Activated gamma-delta T cell treated with Interleukin-2 at 50 U/mL for 16 hours (primary cell): ENCODE measurements at regions not wholly inside any gene's neighbourhood (a gene's known extent, or its start where the extent isn't known, plus 50 kb on each side); places are given as distances from the start of the nearest gene placed in this dataset.

Experiments used
- DNase-seq: peaks from one replicate; pipeline ENCODE4 v3.0.0-alpha.2; 2020

- DNase-seq: no peak
Observed at GRCh38 chr14:97457575-97458085, 660.4 kb downstream of the VRK1 start.

- no peak for DNase-seq
Observed at GRCh38 chr14:97458255-97458654, 661.1 kb downstream of the VRK1 start.

DNA sequence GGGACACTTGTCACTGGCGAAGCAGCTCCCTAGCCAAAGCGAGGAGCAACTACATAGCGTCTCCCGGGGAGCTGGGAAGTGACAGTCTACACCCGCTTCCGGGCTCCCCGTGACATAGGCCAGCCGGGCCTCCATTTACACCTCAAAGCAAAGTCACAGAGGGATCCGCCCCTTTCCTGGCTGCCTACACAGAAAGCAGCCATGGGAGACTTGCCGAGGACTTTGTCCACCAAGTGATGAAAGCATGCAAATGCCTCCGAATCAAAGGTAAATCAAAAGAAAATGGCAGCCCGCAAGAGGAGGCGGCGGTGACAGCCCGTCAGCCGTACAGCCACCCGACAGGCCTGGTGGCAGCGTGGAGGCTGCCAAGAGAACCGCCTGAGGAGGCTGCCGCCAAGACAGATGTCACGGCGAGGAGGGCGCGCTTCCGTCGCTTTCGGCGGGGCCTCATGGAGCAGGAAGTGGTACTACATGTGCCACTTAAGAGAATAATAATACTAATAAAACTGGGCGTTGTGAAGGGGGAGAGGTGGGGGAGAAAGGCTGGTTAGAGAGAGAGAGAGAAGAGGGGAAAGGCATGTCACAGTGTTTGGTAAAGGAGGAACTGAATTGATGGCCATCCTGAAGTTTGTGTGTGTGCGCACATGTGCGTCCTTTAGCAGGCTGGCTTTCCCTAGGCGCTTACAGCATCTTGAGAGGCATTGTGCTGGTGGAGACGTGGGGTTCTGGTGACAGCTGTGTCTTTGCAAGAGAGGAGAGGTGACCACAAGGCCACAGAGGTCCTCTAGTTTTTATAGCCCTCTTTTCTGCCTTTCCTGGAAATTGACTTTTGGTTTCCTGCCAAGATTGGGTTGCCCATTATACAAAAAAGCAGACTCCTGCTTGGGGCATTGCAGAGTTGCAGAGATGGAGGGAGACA is 661.7 kb downstream of the VRK1 start:
- peak; percentile 77 for DNase-seq

- no peak for DNase-seq
Observed at GRCh38 chr14:97462081-97462480, 664.9 kb downstream of the VRK1 start.

DNA sequence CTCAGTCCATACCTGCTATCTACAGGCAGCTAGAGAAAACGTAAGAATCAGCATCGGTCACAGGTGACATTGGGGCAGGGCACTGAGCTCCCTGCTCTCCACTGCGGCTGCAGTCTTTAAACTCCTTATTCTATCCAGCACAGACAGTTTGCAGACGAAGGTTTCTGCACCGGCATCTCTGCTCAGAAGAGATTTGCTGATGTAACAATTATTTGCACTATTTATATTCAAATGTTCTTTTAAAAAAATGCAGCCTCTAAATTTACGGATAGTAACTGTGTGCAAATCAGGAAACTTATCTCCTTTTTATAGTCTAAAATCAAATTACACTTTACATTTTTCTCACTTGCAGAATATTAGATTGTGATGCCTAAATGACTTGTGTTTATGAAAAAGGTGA is 671.0 kb downstream of the VRK1 start:
- DNase-seq: no peak

GRCh38 chr14:97477353-97477752 is 680.2 kb downstream of the VRK1 start:
- no peak for DNase-seq

DNA sequence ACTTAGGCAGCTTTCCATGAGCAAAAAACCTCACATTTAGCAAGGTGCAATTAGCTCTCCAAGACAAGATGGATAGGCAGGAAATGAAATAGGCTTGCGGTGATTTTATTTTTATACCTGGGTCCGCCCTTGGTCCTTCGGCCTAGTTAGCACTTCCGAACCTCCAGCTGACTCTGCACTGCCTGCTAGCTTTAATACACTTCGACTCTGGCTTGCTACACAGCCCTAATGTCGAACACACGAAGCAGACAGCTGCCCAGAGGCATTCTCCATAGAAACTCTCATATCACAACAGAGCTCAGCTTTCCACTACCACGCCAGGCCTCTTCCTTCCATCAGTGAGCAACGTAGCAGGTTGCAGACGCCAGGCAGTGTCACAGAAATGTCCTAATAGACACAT is 688.0 kb downstream of the VRK1 start:
- DNase-seq: no peak

GRCh38 chr14:97486601-97487120 is 689.5 kb downstream of the VRK1 start:
- no peak for DNase-seq

- no peak for DNase-seq
Observed at GRCh38 chr14:97489750-97490149, 692.6 kb downstream of the VRK1 start.

GRCh38 chr14:97490521-97491070 is 693.4 kb downstream of the VRK1 start:
- DNase-seq: no peak

DNA sequence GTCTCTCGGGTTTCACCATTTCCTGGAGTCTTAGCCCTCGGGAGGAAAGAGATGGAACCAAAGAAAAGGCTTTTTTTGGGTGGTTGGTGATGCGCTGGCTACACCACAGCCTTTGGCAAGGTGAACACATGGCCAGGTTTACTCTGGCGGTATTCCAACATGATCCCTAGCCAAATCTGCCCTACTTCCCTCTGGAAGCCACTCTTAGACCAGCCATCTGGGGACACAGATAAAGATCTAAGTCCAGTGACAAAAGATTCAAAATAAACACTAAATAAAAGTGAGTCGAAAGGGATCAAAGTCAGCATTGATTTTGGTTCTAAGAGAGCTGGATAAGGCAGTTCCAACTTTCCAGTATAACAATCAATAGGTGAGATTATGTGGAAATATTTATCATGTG is 694.5 kb downstream of the VRK1 start:
- no peak for DNase-seq

DNA sequence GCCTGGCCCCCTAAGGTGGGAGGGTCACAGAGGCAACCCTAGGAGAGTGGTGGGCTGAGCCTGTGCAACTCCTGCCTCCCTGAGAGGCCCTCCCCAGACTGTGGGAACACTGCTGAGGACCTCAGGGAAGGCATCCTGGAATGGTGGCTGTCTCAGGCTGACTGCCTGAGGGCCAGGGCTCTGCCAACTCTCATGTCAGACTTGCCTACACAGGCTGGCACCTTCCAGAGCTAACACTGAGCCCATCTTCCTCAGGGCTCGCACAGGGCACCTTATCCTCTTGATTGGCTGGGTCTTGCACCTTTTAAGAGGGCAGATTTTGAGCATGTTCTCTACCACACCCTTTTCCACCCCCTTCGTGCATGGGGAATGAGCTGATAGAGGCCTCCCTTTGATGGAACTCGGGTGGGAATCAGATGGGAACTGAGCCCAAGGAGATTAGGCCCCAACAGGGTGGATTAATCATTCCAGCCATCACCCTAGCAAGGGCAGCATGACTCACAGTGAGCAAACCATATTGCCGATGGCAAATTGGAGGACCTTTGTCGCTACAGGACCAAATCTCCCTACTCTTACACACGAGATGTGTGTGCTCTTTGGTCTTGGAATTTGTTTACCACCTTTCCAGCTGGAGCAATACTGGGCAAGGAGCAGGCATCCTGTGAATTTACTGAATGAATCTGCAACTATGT is 702.8 kb downstream of the VRK1 start:
- no peak for DNase-seq

DNA sequence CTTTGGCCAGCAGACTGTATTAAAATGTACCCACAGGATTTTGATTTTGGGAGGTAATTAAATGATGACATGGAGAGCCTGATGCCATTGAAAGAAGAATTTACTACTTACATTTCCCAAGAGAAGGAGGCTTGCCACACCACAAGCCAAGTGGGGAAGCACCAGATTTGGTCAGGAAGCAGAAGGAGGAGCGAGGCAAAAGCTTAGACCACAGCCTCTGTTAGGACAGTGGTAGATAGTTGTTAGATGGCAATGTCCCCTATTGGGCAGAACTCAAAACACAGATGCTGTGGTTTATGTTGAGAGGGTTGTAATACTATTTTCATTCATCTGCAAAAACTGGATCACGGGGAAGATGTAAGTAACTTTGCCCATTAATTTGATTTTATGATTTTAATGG is 709.4 kb downstream of the VRK1 start:
- DNase-seq: no peak

GRCh38 chr14:97513891-97514290 is 716.7 kb downstream of the VRK1 start:
- no peak for DNase-seq

DNA sequence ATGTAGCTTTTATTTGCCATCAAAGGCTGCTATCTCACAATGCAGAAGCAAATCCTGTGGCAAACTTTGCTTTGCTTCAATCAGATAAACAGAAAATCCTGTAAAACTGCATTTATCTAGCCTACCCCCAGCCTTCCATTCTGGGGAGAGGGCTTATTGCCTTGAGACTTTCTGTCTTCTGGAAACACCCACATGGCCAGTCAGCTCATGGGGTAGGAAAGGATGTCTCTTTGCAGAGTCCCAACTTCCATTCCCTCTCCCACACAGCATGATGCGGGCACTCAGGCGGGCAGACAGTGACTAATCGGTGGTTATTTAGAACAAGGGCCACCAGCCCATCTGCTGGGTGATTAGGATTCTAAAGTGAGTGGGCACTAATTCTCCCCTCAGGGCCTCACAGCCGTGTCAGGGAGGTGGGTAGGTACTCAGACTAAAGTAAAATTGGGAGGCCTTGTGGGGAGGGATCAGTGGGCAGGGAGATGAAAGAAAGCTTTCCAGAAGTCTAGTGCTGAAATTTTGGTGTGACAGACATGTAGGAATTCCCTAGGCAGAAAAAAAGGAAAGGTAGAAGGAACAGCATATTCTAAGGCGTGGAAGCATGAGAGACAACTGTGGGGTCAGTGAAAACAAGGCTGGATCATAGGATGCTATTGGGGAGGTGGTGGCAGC is 720.5 kb downstream of the VRK1 start:
- DNase-seq: no peak

GRCh38 chr14:97523936-97524335 is 726.8 kb downstream of the VRK1 start:
- no peak for DNase-seq

DNA sequence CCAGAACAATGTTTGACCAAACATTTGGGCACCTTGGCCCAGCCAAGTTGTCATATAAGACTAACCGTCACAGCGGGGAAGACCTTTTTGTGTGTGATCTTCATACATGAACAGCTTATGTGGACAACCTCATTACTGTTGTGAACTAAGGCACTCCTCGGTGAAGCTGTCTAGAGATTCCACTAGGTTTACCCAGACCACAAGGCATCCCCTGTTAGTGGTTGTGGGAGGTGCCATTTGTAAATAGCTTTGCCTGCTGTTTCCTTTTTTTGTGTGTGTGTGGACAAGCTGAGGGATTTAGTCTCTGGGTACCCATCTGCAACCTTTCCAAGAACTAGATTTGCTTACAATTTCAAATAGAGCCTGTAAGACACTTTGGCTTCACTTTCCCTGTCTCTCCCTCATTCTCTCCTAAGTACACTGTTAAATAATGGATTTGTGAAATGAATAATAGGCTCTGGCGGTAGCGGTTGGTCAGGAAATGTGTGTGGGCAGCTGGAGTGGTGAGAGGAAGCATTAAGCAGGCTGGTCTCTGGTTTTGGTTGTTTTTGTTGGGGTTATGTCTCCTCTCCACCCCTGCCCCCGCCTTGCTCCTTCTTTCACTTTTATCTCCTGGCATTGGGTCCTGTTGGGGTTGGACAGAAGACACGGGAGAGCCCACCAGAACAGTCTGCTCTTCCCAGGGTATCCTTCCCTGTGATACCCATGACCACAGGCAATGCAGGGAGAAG is 727.6 kb downstream of the VRK1 start:
- DNase-seq: no peak

DNA sequence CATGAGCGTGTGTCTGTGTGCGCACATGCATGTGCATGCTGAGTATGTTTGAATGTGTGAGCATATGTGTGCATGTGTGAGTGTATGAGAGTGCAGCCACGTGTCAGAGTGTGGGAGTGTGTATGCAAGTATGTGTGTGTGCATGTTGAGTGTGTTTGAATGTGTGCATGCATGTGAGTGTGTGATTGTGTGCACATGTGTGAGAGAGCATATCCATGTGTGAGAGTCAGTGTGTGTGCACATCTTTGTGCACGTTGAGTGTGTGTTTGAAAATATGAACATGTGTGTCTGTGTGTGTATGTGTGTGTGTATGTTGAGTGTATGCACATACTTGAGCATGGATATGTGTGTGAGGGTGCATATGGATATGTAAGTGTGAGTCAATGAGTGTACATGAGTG is 730.8 kb downstream of the VRK1 start:
- DNase-seq: no peak

GRCh38 chr14:97532052-97532451 is 734.9 kb downstream of the VRK1 start:
- no peak for DNase-seq

DNA sequence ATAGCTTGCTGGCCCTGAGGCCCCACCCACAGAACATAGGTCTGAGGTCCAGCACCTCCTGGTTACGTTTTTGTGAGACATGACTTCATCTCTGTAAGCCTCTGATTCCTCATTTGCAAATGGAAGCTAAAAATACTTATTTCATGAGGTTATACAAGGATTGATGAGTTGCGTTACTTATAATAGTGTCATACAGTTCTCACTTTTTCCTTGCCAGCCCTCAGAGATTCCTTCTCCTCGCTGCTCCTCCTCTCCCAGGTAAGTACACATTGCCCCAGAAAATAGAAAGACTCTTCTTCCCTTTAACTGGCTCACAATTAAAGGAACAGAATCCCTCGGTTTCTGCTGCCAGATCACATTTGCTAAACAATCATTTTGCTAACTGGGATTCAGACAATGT is 739.2 kb downstream of the VRK1 start:
- DNase-seq: no peak

GRCh38 chr14:97538749-97539410 is 741.7 kb downstream of the VRK1 start:
- DNase-seq: no peak

- no peak for DNase-seq
Observed at GRCh38 chr14:97539411-97539795, 742.2 kb downstream of the VRK1 start.
